HepG2 (cell line): ENCODE measurements at regions not wholly inside any gene's neighbourhood (a gene's known extent, or its start where the extent isn't known, plus 50 kb on each side); places are given as distances from the start of the nearest gene placed in this dataset.

Experiments used
- CREB1 ChIP-seq, 2 experiments: fragments of 450-650 bp in 1 of 2; IDR thresholded peaks; 2 replicates each; pipeline ENCODE4 v1.6.1; 2016 to 2017; ENCODE audit warnings: control low read depth in 1 of 2, mild to moderate bottlenecking in 1 of 2, missing compliant biosample characterization in 1 of 2, missing genetic modification characterization in 1 of 2
- CTCF ChIP-seq: sonication (generic); formaldehyde crosslinking; IDR thresholded peaks from 2 replicates; pipeline ENCODE4 v1.5.0; 2020; ENCODE audit warnings: mild to moderate bottlenecking, missing genetic modification reagents, moderate library complexity
- ELF1 ChIP-seq: sonication (generic); formaldehyde crosslinking; IDR thresholded peaks from 2 replicates; pipeline ENCODE4 v1.4.0; 2020; ENCODE audit warnings: missing genetic modification reagents
- FOXA3 ChIP-seq: IDR thresholded peaks from 2 replicates; pipeline ENCODE4 v1.6.1; 2016; ENCODE audit warnings: missing genetic modification reagents, missing compliant biosample characterization
- GATAD2A ChIP-seq: IDR thresholded peaks from 2 replicates; pipeline ENCODE4 v1.6.1; 2016
- KAT7 ChIP-seq: IDR thresholded peaks from 2 replicates; pipeline ENCODE4 v1.6.1; 2018; ENCODE audit warnings: borderline replicate concordance, missing compliant biosample characterization
- NCOA2 ChIP-seq: sonication (generic); formaldehyde crosslinking; IDR thresholded peaks from 2 replicates; pipeline ENCODE4 v1.8.0; 2022; ENCODE audit warnings: inconsistent platforms
- SKI ChIP-seq: fragments of 450-650 bp; IDR thresholded peaks from one replicate; pipeline ENCODE4 v1.6.1; 2018; ENCODE audit warnings: mild to moderate bottlenecking; ENCODE audit not compliant: partially characterized antibody
- ZFX ChIP-seq: sonication (generic); formaldehyde crosslinking; IDR thresholded peaks from 2 replicates; pipeline ENCODE4 v1.4.0; 2020; ENCODE audit warnings: mild to moderate bottlenecking, low read depth, missing genetic modification reagents, moderate library complexity
- ZNF20 ChIP-seq: sonication (generic); formaldehyde crosslinking; IDR thresholded peaks from 2 replicates; pipeline ENCODE4 v1.4.0; 2020; ENCODE audit warnings: mild to moderate bottlenecking, moderate library complexity, missing genetic modification reagents
- ZNF574 ChIP-seq: sonication (generic); formaldehyde crosslinking; IDR thresholded peaks from 2 replicates; pipeline ENCODE4 v1.4.0; 2020; ENCODE audit warnings: missing genetic modification reagents
- TF ChIP-seq, protein P1 (sequence below): sonication (generic); formaldehyde crosslinking; IDR thresholded peaks from 2 replicates; pipeline ENCODE4 v1.8.1; 2023; ENCODE audit warnings: mild to moderate bottlenecking, missing genetic modification reagents
- TF ChIP-seq, protein P2 (sequence below): sonication (generic); formaldehyde crosslinking; IDR thresholded peaks from 2 replicates; pipeline ENCODE4 v1.4.0; 2020; ENCODE audit warnings: missing genetic modification reagents

- TF ChIP-seq, protein P1, sequence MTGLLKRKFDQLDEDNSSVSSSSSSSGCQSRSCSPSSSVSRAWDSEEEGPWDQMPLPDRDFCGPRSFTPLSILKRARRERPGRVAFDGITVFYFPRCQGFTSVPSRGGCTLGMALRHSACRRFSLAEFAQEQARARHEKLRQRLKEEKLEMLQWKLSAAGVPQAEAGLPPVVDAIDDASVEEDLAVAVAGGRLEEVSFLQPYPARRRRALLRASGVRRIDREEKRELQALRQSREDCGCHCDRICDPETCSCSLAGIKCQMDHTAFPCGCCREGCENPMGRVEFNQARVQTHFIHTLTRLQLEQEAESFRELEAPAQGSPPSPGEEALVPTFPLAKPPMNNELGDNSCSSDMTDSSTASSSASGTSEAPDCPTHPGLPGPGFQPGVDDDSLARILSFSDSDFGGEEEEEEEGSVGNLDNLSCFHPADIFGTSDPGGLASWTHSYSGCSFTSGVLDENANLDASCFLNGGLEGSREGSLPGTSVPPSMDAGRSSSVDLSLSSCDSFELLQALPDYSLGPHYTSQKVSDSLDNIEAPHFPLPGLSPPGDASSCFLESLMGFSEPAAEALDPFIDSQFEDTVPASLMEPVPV (CRISPR knock-in tag): no peak
- 0 out of 2 replicates have a peak, but pooled peaks have one; percentile 10 for TF ChIP-seq NCOA2 (CRISPR knock-in tag)
- peak; percentile 57 for TF ChIP-seq ZFX (CRISPR knock-in tag)
- TF ChIP-seq CREB1 (IDR thresholded peaks at IDR 0.05): no peak
- no peak for TF ChIP-seq CREB1 (CRISPR knock-in tag; IDR thresholded peaks at IDR 0.05)
- TF ChIP-seq CTCF: peak; percentile 54
- peak; percentile 27; the same call in 1 of the 2 replicates for TF ChIP-seq GATAD2A
- TF ChIP-seq FOXA3 (CRISPR knock-in tag): peak; percentile 25; the same call in 1 of the 2 replicates
- TF ChIP-seq, protein P2, sequence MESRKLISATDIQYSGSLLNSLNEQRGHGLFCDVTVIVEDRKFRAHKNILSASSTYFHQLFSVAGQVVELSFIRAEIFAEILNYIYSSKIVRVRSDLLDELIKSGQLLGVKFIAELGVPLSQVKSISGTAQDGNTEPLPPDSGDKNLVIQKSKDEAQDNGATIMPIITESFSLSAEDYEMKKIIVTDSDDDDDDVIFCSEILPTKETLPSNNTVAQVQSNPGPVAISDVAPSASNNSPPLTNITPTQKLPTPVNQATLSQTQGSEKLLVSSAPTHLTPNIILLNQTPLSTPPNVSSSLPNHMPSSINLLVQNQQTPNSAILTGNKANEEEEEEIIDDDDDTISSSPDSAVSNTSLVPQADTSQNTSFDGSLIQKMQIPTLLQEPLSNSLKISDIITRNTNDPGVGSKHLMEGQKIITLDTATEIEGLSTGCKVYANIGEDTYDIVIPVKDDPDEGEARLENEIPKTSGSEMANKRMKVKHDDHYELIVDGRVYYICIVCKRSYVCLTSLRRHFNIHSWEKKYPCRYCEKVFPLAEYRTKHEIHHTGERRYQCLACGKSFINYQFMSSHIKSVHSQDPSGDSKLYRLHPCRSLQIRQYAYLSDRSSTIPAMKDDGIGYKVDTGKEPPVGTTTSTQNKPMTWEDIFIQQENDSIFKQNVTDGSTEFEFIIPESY (CRISPR knock-in tag): peak; percentile 72; the same call in 1 of the 2 replicates
- peak; percentile 29 for TF ChIP-seq SKI
- TF ChIP-seq ELF1 (CRISPR knock-in tag): peak; percentile 86
- peak; percentile 71; the same call in 1 of the 2 replicates for TF ChIP-seq ZNF574 (CRISPR knock-in tag)
- TF ChIP-seq ZNF20: no peak
- no peak for TF ChIP-seq KAT7
Observed at GRCh38 chr20:59469267-59470252, 134.8 kb upstream of the PHACTR3 start (continued).
